ENCODE measurements at regions not wholly inside any gene's neighbourhood (a gene's known extent, or its start where the extent isn't known, plus 50 kb on each side); places are given as distances from the start of the nearest gene placed in this dataset.

GRCh38 chr6:119628691-119629594 is 279.4 kb upstream of the MAN1A1 start:
- Mint-ChIP-seq H3K27ac (ENCODE audit: unreplicated experiment) (no peak overlapping the region), H3K4me3 (ENCODE audit: unreplicated experiment) (no peak overlapping the region), H3K9me3 (ENCODE audit: unreplicated experiment) (no peaks in the 10 kb centered on the region), H3K4me1 (ENCODE audit: unreplicated experiment) (no peaks in the 10 kb centered on the region), H3K27me3 (ENCODE audit: unreplicated experiment) (peaks cover 2% of the 10 kb centered on the region), H3K36me3 (ENCODE audit: low read depth, unreplicated experiment) (no peaks in the 10 kb centered on the region)
- TF ChIP-seq CTCF (IDR thresholded peaks at IDR 0.05; ENCODE audit: unreplicated experiment) = peak; percentile 32
- DNase-seq (ENCODE audit: low spot score) = no peak

DNA sequence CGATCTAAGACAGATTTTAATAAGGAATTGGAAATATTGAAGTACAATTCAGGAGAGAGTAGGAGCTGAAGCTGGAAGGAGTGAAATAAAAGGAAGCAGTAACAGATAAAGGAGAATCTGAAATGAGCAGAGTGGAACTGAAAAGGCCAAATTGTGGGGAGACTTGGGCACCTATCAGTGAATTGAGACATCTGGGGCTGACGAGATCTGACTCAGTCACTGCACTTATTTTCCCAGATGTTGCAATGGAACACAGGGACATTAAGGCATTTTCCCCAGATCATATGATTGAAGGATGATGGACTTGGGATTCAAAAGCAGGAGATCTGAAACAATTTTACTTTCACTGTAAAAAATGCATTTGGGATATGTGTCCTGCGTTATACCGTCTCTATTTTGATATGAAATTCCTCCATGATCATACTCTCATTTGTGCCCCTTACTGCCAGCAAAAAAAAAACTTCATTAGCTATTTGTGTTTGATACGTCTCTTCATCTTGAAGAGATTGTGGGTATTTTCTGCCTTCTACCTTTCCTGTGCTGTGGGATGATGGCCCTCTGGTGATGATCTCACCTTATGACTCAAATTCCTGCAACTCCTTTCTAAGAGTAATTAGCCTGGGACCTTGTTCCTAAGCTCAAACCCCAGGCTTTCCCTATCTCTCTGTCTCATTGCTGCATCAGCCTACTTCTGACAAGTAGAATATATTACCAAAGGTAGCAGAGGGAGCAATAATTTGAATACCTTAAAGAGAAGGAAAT is 278.5 kb upstream of the MAN1A1 start:
- Mint-ChIP-seq H3K4me1 (ENCODE audit: unreplicated experiment) (no peaks in the 10 kb centered on the region), H3K27me3 (ENCODE audit: unreplicated experiment) (peaks cover 2% of the 10 kb centered on the region), H3K9me3 (ENCODE audit: unreplicated experiment) (no peaks in the 10 kb centered on the region), H3K4me3 (ENCODE audit: unreplicated experiment) (no peak overlapping the region), H3K36me3 (ENCODE audit: low read depth, unreplicated experiment) (no peaks in the 10 kb centered on the region), H3K27ac (ENCODE audit: unreplicated experiment) (no peak overlapping the region)
- no peak for TF ChIP-seq CTCF (IDR thresholded peaks at IDR 0.05; ENCODE audit: unreplicated experiment)
- no peak for DNase-seq (ENCODE audit: low spot score)

GRCh38 chr6:119626884-119627619 is 277.5 kb upstream of the MAN1A1 start:
- Mint-ChIP-seq H3K4me3 (ENCODE audit: unreplicated experiment) (no peak overlapping the region), H3K36me3 (ENCODE audit: low read depth, unreplicated experiment) (no peaks in the 10 kb centered on the region), H3K27ac (ENCODE audit: unreplicated experiment) (no peak overlapping the region), H3K9me3 (ENCODE audit: unreplicated experiment) (no peaks in the 10 kb centered on the region), H3K27me3 (ENCODE audit: unreplicated experiment) (peaks cover 2% of the 10 kb centered on the region), H3K4me1 (ENCODE audit: unreplicated experiment) (no peaks in the 10 kb centered on the region)
- DNase-seq (ENCODE audit: low spot score) = no peak
- TF ChIP-seq CTCF (IDR thresholded peaks at IDR 0.05; ENCODE audit: unreplicated experiment) = no peak

GRCh38 chr6:119620846-119621555 is 271.4 kb upstream of the MAN1A1 start:
- no peak for TF ChIP-seq CTCF (IDR thresholded peaks at IDR 0.05; ENCODE audit: unreplicated experiment)
- H3K9me3 Mint-ChIP-seq (ENCODE audit: unreplicated experiment) = no peaks in the 10 kb centered on the region
- no peak overlapping the region for H3K27ac Mint-ChIP-seq (ENCODE audit: unreplicated experiment)
- no peak for DNase-seq (ENCODE audit: low spot score)
- no peaks in the 10 kb centered on the region for H3K27me3 Mint-ChIP-seq (ENCODE audit: unreplicated experiment)
- H3K4me1 Mint-ChIP-seq (ENCODE audit: unreplicated experiment) = no peaks in the 10 kb centered on the region
- no peaks in the 10 kb centered on the region for H3K36me3 Mint-ChIP-seq (ENCODE audit: low read depth, unreplicated experiment)
- H3K4me3 Mint-ChIP-seq (ENCODE audit: unreplicated experiment) = no peak overlapping the region

All from endothelial cell (in vitro differentiated cells).